ENCODE measurements at regions not wholly inside any gene's neighbourhood (a gene's known extent, or its start where the extent isn't known, plus 50 kb on each side); places are given as distances from the start of the nearest gene placed in this dataset.

DNA sequence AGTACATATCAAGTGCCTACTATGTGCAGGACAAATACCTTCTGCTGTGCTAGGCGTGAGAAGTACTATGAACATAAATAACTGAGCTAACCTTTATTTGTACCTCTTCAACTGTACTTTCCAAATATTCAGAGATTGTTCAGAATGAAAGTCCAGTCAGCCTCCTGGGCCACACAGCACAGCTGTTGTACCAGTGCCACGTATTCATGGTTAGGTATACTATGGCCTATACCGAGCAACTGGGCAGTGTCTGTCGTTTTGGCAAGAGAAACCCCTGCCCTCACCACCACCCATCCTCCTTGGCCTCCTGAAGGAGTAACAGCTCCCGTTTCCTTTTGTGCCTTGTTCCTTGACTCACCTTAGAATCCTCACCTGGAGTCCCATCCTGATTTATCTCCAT, 53.0 kb downstream of the RASSF10 start:
- TF ChIP-seq, protein P1, sequence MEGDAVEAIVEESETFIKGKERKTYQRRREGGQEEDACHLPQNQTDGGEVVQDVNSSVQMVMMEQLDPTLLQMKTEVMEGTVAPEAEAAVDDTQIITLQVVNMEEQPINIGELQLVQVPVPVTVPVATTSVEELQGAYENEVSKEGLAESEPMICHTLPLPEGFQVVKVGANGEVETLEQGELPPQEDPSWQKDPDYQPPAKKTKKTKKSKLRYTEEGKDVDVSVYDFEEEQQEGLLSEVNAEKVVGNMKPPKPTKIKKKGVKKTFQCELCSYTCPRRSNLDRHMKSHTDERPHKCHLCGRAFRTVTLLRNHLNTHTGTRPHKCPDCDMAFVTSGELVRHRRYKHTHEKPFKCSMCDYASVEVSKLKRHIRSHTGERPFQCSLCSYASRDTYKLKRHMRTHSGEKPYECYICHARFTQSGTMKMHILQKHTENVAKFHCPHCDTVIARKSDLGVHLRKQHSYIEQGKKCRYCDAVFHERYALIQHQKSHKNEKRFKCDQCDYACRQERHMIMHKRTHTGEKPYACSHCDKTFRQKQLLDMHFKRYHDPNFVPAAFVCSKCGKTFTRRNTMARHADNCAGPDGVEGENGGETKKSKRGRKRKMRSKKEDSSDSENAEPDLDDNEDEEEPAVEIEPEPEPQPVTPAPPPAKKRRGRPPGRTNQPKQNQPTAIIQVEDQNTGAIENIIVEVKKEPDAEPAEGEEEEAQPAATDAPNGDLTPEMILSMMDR (conservative IDR thresholded peaks at IDR 0.05; ENCODE audit: low read depth, low read length) = no peak
- H3K4me3 ChIP-seq (ENCODE audit: low read depth, low read length) = no peak overlapping the region
- DNase-seq (ENCODE audit: low read depth) = no peak

DNA sequence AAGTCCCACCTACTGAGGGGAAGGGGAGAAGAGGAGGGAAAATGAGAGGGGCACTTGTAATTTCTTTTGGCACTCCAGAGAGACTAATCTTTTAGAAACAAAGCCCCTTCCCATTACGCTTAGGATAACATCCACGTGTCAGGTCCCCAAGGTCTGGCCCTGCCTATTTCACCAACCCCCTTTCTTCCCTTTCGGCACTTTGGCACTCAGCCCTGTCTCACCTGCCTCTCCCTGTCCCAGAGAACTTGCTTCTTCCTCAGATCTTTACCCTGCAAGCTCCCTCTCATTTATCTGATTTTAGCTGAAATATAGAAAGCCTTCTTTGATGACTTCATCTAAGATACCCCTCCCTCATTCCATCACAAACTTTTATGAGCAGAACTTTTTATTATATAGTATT, 55.5 kb downstream of the RASSF10 start:
- TF ChIP-seq, protein P1 (conservative IDR thresholded peaks at IDR 0.05; ENCODE audit: low read depth, low read length) = no peak
- DNase-seq (ENCODE audit: low read depth) = no peak
- H3K4me3 ChIP-seq (ENCODE audit: low read depth, low read length) = no peak overlapping the region

DNA sequence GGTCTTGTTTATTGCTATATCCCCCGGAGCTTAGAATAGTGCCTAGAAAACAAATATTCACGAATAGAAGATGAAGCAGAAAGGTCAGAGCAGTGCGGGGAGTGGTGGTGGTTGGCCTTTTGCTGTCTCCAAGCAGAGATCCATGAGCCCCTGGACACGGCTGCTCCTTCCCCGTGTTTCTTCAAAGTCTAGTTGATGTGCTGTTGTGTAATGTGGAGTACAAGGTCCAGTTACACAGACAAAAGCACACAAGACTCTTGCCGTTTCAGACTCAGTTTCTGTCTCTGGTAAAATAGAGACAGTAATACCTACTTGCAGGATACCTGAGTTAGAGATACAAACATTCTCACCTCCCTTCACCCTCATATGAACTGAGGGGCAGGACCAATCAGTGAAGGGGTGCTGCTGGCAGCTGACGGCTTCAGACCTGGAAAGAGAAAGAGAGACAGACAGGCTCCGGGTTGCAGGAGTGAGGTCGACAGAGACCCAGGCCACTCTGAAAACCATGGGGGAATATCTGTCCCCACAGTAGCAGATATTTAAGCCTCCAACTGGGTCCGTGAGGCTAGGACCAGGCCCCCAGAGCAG, 56.2 kb downstream of the RASSF10 start:
- H3K4me3 ChIP-seq (ENCODE audit: low read depth, low read length) = no peak overlapping the region
- TF ChIP-seq, protein P1 (conservative IDR thresholded peaks at IDR 0.05; ENCODE audit: low read depth, low read length) = no peak
- DNase-seq (ENCODE audit: low read depth) = no peak

DNA sequence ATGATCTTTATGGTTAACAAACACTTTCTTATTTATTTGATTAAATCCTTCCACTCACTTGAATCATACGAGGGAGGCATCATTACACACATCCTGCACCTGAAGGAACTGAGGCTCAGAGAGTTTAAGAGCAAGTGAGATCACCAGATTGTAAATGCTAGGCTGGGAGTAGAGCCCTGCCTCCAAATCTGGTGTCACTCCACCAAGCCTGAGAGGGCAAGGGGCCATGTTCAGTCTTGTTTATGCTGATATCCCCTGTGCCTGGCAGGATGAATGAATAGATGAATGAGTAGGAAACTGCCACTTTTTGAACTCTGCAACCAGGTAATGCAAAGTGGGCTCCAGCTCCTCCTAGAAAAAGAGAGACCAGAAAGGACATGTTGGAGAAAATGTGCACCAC, 59.1 kb downstream of the RASSF10 start:
- no peak overlapping the region for H3K4me3 ChIP-seq (ENCODE audit: low read depth, low read length)
- TF ChIP-seq, protein P1 (conservative IDR thresholded peaks at IDR 0.05; ENCODE audit: low read depth, low read length) = no peak
- no peak for DNase-seq (ENCODE audit: low read depth)

DNA sequence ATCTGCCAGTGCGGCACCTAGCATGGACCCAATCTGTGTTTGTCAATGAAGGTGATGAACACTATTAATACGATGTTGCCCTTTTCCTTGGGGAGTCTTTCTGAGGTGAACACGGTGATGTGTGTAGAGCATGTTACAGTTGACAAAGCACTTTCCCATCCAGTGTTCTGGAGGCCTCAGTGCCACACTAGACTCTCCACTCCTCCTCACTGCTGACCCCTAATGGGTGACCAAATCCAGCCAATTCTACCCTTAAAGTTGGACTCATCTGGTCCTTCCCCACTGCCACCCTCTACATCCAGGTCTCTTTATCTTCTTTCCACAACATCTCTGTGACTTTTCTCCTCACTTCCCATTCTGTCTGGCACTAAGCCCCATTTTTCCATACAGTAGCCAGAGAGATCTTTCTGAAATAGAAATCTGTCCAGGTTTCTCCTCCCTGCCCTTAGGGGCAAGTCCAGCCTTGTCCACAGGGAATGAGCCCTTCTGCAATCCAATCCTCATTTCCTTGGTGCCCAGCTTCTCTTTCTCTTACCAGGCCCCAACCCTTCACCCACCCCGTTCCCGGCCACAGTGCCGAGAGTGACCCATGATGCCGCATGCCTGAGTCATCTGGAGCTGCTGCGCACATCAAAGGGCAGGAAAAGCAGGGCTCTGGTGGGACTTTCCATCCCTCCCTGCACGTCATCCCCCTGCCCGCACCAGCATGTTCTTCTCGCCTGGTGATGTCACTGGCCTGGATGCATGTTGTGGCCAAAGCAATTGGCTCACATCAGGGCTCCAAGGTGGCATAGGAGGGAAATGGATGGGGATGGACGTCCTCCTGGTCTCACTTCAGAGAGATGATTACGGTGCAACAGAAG, 64.2 kb downstream of the RASSF10 start:
- TF ChIP-seq, protein P1 (conservative IDR thresholded peaks at IDR 0.05; ENCODE audit: low read depth, low read length) = no peak
- no peak overlapping the region for H3K4me3 ChIP-seq (ENCODE audit: low read depth, low read length)
- DNase-seq (ENCODE audit: low read depth) = peak; percentile 62

DNA sequence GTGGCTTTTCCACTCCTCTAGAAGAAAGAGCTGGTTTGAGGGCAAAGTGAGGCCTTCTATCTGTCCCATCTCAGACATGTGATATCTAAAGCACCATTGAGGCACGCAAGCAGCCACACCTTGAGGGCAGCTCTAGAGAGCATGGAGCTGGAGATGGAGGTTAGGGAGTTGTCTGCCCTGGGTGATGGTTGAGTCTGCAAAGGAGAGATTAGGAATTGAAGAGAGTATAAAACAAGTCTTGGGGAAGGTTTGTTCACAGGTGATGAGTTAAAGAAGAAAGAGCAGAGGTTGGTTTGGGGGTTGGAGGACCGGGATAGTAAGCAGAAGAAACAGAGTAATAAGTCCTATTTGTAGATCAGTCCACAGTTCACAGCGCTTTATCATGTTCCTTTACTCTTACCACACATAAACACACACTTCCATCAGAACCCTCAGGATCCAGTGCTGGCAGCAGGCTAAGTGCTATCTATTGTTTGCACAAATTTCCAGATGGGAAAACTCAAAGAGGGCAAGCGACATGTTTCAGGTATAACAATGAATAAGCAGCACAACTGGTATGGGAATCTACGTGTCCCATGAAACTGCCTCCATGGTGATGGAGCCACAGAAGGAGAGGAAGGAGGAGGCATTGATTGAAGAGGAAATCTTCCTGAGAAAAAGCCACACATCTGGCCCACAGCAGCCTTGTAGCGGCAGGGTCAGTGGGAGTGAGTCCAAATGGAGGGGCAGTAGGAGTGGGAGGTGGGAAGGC, 65.8 kb downstream of the RASSF10 start:
- no peak overlapping the region for H3K4me3 ChIP-seq (ENCODE audit: low read depth, low read length)
- DNase-seq (ENCODE audit: low read depth) = no peak
- TF ChIP-seq, protein P1 (conservative IDR thresholded peaks at IDR 0.05; ENCODE audit: low read depth, low read length) = no peak

All from choroid plexus epithelial cell (primary cell).